Activated CD4-positive, CD25-positive, alpha-beta regulatory T cell treated with anti-CD3 and anti-CD28 coated beads, Interleukin-2, amount 50 U/mL, for 24 hours (primary cell): ENCODE measurements at regions not wholly inside any gene's neighbourhood (a gene's known extent, or its start where the extent isn't known, plus 50 kb on each side); places are given as distances from the start of the nearest gene placed in this dataset.

Experiments
- ATAC-seq, 2 donors: fragments of 150-1000 bp; cut with Tn5 transposase; one replicate each; pipeline ENCODE4 v1.10.0; 2021; ENCODE audit warnings: mild to moderate bottlenecking in 1 of 2, moderate library complexity in 1 of 2

- no peak for ATAC-seq
Observed at GRCh38 chr7:41878309-41879295, 175.7 kb upstream of the INHBA start.

- ATAC-seq, result no peak
Observed at GRCh38 chr7:41877118-41877517, 174.2 kb upstream of the INHBA start.

- no peak for ATAC-seq
Observed at GRCh38 chr7:41875513-41875912, 172.6 kb upstream of the INHBA start.

- no peak for ATAC-seq
Observed at GRCh38 chr7:41874201-41874785, 171.4 kb upstream of the INHBA start.

- ATAC-seq, result no peak
Observed at GRCh38 chr7:41873741-41874140, 170.9 kb upstream of the INHBA start.

GRCh38 chr7:41872966-41873365 is 170.1 kb upstream of the INHBA start:
- ATAC-seq, result no peak

GRCh38 chr7:41870461-41871138 is 167.7 kb upstream of the INHBA start:
- peak; percentile 59 to 66 for ATAC-seq

- ATAC-seq, result no peak
Observed at GRCh38 chr7:41869997-41870396, 167.1 kb upstream of the INHBA start.

GRCh38 chr7:41869596-41869995 is 166.7 kb upstream of the INHBA start:
- no peak for ATAC-seq

GRCh38 chr7:41869091-41869490 is 166.2 kb upstream of the INHBA start:
- ATAC-seq, result no peak

GRCh38 chr7:41867639-41868280 is 164.9 kb upstream of the INHBA start:
- ATAC-seq, result no peak

GRCh38 chr7:41862261-41862660 is 159.4 kb upstream of the INHBA start:
- ATAC-seq, result no peak

- ATAC-seq, result no peak
Observed at GRCh38 chr7:41861642-41862041, 158.8 kb upstream of the INHBA start.

GRCh38 chr7:41858201-41858600 is 155.3 kb upstream of the INHBA start:
- no peak for ATAC-seq

- ATAC-seq, result no peak
Observed at GRCh38 chr7:41855798-41856197, 152.9 kb upstream of the INHBA start.

- ATAC-seq, result no peak
Observed at GRCh38 chr7:41847606-41848005, 144.7 kb upstream of the INHBA start.

GRCh38 chr7:41847151-41847550 is 144.3 kb upstream of the INHBA start:
- ATAC-seq, result no peak

GRCh38 chr7:41842956-41843355 is 140.1 kb upstream of the INHBA start:
- ATAC-seq, result no peak

GRCh38 chr7:41837916-41838315 is 135.0 kb upstream of the INHBA start:
- no peak for ATAC-seq

- ATAC-seq, result no peak
Observed at GRCh38 chr7:41835976-41836530, 133.2 kb upstream of the INHBA start.

- ATAC-seq, result no peak
Observed at GRCh38 chr7:41834805-41835694, 132.2 kb upstream of the INHBA start.

- ATAC-seq, result no peak
Observed at GRCh38 chr7:41832941-41833340, 130.1 kb upstream of the INHBA start.
